ENCODE measurements at regions not wholly inside any gene's neighbourhood (a gene's known extent, or its start where the extent isn't known, plus 50 kb on each side); places are given as distances from the start of the nearest gene placed in this dataset.

DNA sequence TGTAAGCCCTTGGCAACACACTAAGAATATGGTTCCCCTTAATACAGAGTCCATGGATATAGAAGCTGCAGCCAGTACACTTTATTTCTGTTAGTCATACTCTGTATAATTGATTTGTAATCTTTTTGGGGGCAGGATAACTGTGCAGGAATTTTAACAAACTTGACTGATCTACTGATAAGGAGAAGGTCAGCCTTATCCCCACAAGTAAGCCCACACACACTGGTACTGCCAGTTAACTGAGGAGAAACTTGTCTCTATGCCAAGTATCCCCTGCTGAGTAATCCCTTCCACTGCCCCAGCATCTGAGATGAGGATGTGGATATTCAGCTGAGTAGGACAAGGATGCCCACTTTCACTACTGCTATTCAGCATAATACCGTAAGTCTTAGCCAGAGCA is 154.9 kb upstream of the CXXC4 start (continued):
- TF ChIP-seq, protein P1, sequence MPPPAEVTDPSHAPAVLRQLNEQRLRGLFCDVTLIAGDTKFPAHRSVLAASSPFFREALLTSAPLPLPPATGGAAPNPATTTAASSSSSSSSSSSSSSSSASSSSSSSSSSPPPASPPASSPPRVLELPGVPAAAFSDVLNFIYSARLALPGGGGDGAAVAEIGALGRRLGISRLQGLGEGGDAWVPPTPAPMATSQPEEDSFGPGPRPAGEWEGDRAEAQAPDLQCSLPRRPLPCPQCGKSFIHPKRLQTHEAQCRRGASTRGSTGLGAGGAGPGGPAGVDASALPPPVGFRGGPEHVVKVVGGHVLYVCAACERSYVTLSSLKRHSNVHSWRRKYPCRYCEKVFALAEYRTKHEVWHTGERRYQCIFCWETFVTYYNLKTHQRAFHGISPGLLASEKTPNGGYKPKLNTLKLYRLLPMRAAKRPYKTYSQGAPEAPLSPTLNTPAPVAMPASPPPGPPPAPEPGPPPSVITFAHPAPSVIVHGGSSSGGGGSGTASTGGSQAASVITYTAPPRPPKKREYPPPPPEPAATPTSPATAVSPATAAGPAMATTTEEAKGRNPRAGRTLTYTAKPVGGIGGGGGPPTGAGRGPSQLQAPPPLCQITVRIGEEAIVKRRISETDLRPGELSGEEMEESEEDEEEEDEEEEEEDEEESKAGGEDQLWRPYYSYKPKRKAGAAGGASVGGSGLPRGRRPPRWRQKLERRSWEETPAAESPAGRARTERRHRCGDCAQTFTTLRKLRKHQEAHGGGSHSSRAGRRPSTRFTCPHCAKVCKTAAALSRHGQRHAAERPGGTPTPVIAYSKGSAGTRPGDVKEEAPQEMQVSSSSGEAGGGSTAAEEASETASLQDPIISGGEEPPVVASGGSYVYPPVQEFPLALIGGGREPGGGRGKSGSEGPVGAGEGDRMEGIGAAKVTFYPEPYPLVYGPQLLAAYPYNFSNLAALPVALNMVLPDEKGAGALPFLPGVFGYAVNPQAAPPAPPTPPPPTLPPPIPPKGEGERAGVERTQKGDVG (CRISPR knock-in tag; IDR thresholded peaks at IDR 0.05), result no peak
- TF ChIP-seq, protein P2, sequence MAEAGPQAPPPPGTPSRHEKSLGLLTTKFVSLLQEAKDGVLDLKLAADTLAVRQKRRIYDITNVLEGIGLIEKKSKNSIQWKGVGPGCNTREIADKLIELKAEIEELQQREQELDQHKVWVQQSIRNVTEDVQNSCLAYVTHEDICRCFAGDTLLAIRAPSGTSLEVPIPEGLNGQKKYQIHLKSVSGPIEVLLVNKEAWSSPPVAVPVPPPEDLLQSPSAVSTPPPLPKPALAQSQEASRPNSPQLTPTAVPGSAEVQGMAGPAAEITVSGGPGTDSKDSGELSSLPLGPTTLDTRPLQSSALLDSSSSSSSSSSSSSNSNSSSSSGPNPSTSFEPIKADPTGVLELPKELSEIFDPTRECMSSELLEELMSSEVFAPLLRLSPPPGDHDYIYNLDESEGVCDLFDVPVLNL (IDR thresholded peaks at IDR 0.05; ENCODE audit: low read depth, low read length), result no peak
- no peak for TF ChIP-seq EED (IDR thresholded peaks at IDR 0.05; ENCODE audit: low read depth)
- no peak for TF ChIP-seq FOS (IDR thresholded peaks at IDR 0.05; ENCODE audit: borderline replicate concordance, extremely low read depth, insufficient read length)
- no peak for TF ChIP-seq JUND (IDR thresholded peaks at IDR 0.05; ENCODE audit: low read depth, low read length)
- TF ChIP-seq, protein P3, sequence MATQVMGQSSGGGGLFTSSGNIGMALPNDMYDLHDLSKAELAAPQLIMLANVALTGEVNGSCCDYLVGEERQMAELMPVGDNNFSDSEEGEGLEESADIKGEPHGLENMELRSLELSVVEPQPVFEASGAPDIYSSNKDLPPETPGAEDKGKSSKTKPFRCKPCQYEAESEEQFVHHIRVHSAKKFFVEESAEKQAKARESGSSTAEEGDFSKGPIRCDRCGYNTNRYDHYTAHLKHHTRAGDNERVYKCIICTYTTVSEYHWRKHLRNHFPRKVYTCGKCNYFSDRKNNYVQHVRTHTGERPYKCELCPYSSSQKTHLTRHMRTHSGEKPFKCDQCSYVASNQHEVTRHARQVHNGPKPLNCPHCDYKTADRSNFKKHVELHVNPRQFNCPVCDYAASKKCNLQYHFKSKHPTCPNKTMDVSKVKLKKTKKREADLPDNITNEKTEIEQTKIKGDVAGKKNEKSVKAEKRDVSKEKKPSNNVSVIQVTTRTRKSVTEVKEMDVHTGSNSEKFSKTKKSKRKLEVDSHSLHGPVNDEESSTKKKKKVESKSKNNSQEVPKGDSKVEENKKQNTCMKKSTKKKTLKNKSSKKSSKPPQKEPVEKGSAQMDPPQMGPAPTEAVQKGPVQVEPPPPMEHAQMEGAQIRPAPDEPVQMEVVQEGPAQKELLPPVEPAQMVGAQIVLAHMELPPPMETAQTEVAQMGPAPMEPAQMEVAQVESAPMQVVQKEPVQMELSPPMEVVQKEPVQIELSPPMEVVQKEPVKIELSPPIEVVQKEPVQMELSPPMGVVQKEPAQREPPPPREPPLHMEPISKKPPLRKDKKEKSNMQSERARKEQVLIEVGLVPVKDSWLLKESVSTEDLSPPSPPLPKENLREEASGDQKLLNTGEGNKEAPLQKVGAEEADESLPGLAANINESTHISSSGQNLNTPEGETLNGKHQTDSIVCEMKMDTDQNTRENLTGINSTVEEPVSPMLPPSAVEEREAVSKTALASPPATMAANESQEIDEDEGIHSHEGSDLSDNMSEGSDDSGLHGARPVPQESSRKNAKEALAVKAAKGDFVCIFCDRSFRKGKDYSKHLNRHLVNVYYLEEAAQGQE (IDR thresholded peaks at IDR 0.05; ENCODE audit: low read depth, low read length), result no peak
- TF ChIP-seq SMC3 (IDR thresholded peaks at IDR 0.05; ENCODE audit: borderline replicate concordance, low read length), result no peak

Measured in GM12878 (cell line).